CD4-positive, alpha-beta memory T cell (primary cell): ENCODE measurements at regions not wholly inside any gene's neighbourhood (a gene's known extent, or its start where the extent isn't known, plus 50 kb on each side); places are given as distances from the start of the nearest gene placed in this dataset.

Experiments
- CTCF ChIA-PET: fragments of 350-600 bp; sonication (Branson Sonifier 250); formaldehyde crosslinking; loops from one replicate; lab custom pipeline; 2021; ENCODE audit warnings: inconsistent platforms; ENCODE audit not compliant: partially characterized antibody; lab: Charles Lee
- POLR2A ChIA-PET: fragments of 350-600 bp; sonication (Branson Sonifier 250); formaldehyde crosslinking; loops from one replicate; lab custom pipeline; 2021; ENCODE audit not compliant: partially characterized antibody; lab: Charles Lee
- DNase-seq, 5 donors: peaks; one replicate each; pipeline versions ENCODE4 v3.0.0 to v3.0.0-alpha.2; 2020 to 2022; ENCODE audit warnings: mixed read lengths in 1 of 5
- H3K27ac ChIP-seq: one replicate; pipeline ENCODE4 v1.7.0; 2013; ENCODE audit warnings: low read depth, low read length
- H3K27me3 ChIP-seq: 2 replicates; pipeline ENCODE4 v1.7.0; 2013; ENCODE audit warnings: mild to moderate bottlenecking, low read length, moderate library complexity; ENCODE audit not compliant: insufficient read depth
- H3K36me3 ChIP-seq: 2 replicates; pipeline ENCODE4 v1.7.0; 2013; ENCODE audit warnings: mild to moderate bottlenecking, low read length, moderate library complexity; ENCODE audit not compliant: insufficient read depth
- H3K4me1 ChIP-seq: 2 replicates; pipeline ENCODE4 v1.7.0; 2013; ENCODE audit warnings: mild to moderate bottlenecking, low read length, moderate library complexity; ENCODE audit not compliant: insufficient read depth
- H3K4me3 ChIP-seq, 2 donors: one replicate each; pipeline ENCODE4 v1.7.0; 2013; ENCODE audit warnings: low read length in 2 of 2, mild to moderate bottlenecking in 1 of 2
- H3K9me3 ChIP-seq, 2 donors: one replicate each; pipeline ENCODE4 v1.7.0; 2013; ENCODE audit warnings: low read length in 2 of 2, control low read depth in 1 of 2; ENCODE audit not compliant: control insufficient read depth in 1 of 2
- H3K27ac Mint-ChIP-seq, 7 donors: one replicate each; pipeline ENCODE4 v1.8.0; 2020 to 2021; ENCODE audit warnings: mixed read lengths in 7 of 7, mild to moderate bottlenecking in 6 of 7, inconsistent platforms in 3 of 7, moderate library complexity in 3 of 7
- H3K27me3 Mint-ChIP-seq, 2 donors: one replicate each; pipeline ENCODE4 v1.8.0; 2020 to 2021; ENCODE audit warnings: mixed read lengths in 2 of 2
- H3K36me3 Mint-ChIP-seq, 2 donors: one replicate each; pipeline ENCODE4 v1.8.0; 2020 to 2021; ENCODE audit warnings: mixed read lengths in 2 of 2, inconsistent platforms in 1 of 2, mild to moderate bottlenecking in 1 of 2
- H3K4me1 Mint-ChIP-seq, 4 donors: one replicate each; pipeline ENCODE4 v1.8.0; 2020 to 2021; ENCODE audit warnings: mixed read lengths in 4 of 4, mild to moderate bottlenecking in 1 of 4
- H3K4me3 Mint-ChIP-seq, 8 donors: one replicate each; pipeline ENCODE4 v1.8.0; 2020 to 2021; ENCODE audit warnings: mixed read lengths in 8 of 8, mild to moderate bottlenecking in 7 of 8, moderate library complexity in 6 of 8, inconsistent platforms in 3 of 8
- H3K9me3 Mint-ChIP-seq, 8 donors: one replicate each; pipeline ENCODE4 v1.8.0; 2020 to 2021; ENCODE audit warnings: mixed read lengths in 8 of 8, mild to moderate bottlenecking in 5 of 8, inconsistent platforms in 3 of 8, moderate library complexity in 1 of 8
- intact Hi-C: fragments of 100-400 bp; cut with micrococcal nuclease; formaldehyde crosslinking; loops from one replicate; pipeline ENCODE4 v1.15.1; 2023

- intact Hi-C loops, result no loop called here
- no peak overlapping the region for H3K27ac Mint-ChIP-seq
- peaks cover 4 to 10% of the 10 kb centered on the region in 2 donors for H3K27me3 Mint-ChIP-seq
- Histone ChIP-seq H3K9me3 (no peaks in the 10 kb centered on the region), H3K36me3 (no peaks in the 10 kb centered on the region), H3K4me1 (no peaks in the 10 kb centered on the region), H3K4me3 (no peak overlapping the region), H3K27me3 (no peaks in the 10 kb centered on the region), H3K27ac (no peak overlapping the region)
- ChIA-PET POLR2A (no interaction called here), CTCF (no interaction called here)
- no peak for DNase-seq
- no peaks in the 10 kb centered on the region for H3K36me3 Mint-ChIP-seq
- no peak overlapping the region for H3K4me3 Mint-ChIP-seq
- no peaks in the 10 kb centered on the region for H3K9me3 Mint-ChIP-seq
- no peaks in the 10 kb centered on the region for H3K4me1 Mint-ChIP-seq
These were observed 470.0 kb downstream of the MATN1 start for GRCh38 chr1:30253361-30253760.

- no peaks in the 10 kb centered on the region for H3K9me3 ChIP-seq
- DNase-seq, result no peak
- H3K4me1 Mint-ChIP-seq, result no peaks in the 10 kb centered on the region
- H3K36me3 ChIP-seq, result no peaks in the 10 kb centered on the region
- POLR2A ChIA-PET, result no interaction called here
- no peaks in the 10 kb centered on the region for H3K36me3 Mint-ChIP-seq
- H3K27me3 Mint-ChIP-seq, result peaks cover 4 to 10% of the 10 kb centered on the region in 2 donors
- H3K4me1 ChIP-seq, result no peaks in the 10 kb centered on the region
- no peak overlapping the region for H3K27ac Mint-ChIP-seq
- H3K4me3 Mint-ChIP-seq, result no peak overlapping the region
- H3K4me3 ChIP-seq, result no peak overlapping the region
- H3K27ac ChIP-seq, result no peak overlapping the region
- H3K9me3 Mint-ChIP-seq, result no peaks in the 10 kb centered on the region
- intact Hi-C loops, result no loop called here
- no peaks in the 10 kb centered on the region for H3K27me3 ChIP-seq
- CTCF ChIA-PET, result no interaction called here
These were observed 472.2 kb downstream of the MATN1 start for GRCh38 chr1:30250984-30251850.

DNA sequence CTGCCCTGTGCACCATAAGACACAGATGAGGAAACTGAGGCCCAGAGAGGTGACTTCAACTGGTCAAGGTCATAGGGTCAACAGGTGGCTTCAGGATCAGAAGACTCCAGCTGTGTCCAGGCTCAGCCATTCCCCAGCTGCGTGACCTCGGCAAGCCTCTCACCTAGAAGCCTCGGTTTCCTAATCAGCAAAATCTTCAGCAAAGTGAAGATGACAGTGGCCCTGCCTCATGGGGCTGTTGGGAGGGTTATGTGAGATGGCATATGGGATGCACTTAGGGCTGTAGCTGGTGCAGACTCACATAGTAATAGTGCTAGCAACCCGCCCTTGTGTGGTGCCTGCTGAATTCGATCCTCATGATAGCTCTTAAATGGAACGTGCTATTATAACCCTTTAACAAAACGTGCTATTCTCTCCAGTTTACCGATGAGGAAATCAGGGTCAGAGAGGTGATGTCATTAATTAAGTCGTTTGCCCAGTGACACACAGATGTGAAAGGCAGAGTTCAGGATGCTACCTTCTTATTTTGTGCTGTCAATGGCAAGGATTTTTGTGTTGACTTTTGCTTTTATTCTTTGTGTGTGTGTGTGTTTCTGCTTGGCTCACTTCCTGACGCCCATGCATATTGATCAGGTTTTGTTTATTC lies 472.9 kb downstream of the MATN1 start:
- Histone ChIP-seq H3K9me3 (no peaks in the 10 kb centered on the region), H3K4me1 (no peaks in the 10 kb centered on the region), H3K27ac (no peak overlapping the region), H3K4me3 (no peak overlapping the region), H3K27me3 (no peaks in the 10 kb centered on the region), H3K36me3 (no peaks in the 10 kb centered on the region)
- ChIA-PET POLR2A (no interaction called here), CTCF (no interaction called here)
- Mint-ChIP-seq H3K4me1 (peaks cover 0 to 1% (median 0%) of the 10 kb centered on the region in 4 donors), H3K27me3 (peaks cover 7 to 12% of the 10 kb centered on the region in 2 donors), H3K4me3 (no peak overlapping the region), H3K9me3 (no peaks in the 10 kb centered on the region), H3K27ac (no peak overlapping the region), H3K36me3 (no peaks in the 10 kb centered on the region)
- intact Hi-C loops, result no loop called here
- DNase-seq, result no peak

DNA sequence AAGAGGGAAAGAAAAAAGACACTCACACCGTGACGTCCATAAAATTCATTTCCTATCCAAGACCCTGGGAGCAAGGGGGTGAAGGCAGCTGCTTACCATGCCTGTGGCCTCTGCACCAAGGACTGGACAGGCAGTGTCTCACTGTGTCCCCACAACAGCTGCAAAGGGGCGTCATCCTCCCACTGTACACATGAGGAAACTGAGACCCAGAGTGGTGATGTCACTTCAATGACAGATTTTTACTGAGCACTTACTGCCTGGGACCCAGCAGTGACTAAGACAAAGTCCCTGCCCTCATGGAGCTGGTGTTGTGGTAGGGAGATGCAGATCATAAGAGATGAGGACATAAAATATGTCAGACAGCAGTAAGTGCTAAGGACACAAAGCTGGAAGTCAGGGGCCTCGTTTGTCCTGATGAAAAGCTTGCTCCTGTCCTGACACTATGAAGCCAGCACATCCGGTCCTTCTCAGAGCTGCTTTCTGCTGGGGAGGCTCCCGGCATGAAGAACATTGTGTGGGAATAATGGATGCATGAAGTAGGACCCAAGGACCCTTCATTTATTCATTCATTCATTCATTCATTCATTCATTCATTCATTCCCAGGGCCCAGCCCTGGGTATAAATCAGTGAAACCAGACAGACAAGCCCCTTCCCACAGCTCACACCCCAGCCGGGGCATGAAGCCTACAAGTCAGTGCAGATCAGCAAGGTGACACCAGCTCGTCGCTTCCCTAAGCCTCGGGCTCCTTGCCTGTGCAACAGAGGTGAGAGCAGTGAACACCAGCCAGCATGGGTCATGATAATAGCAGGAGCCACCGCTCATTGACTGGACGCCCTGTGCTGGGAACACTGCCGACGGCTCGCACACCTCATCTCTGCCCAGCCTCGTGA lies 473.7 kb downstream of the MATN1 start:
- intact Hi-C loops, result no loop called here
- Mint-ChIP-seq H3K4me3 (no peak overlapping the region), H3K36me3 (no peaks in the 10 kb centered on the region), H3K27me3 (peaks cover 7 to 12% of the 10 kb centered on the region in 2 donors), H3K9me3 (no peaks in the 10 kb centered on the region), H3K27ac (no peak overlapping the region), H3K4me1 (peaks cover 0 to 1% (median 0%) of the 10 kb centered on the region in 4 donors)
- Histone ChIP-seq H3K9me3 (no peaks in the 10 kb centered on the region), H3K4me1 (no peaks in the 10 kb centered on the region), H3K27me3 (no peaks in the 10 kb centered on the region), H3K27ac (no peak overlapping the region), H3K36me3 (no peaks in the 10 kb centered on the region), H3K4me3 (no peak overlapping the region)
- ChIA-PET CTCF (no interaction called here), POLR2A (no interaction called here)
- no peak for DNase-seq

DNA sequence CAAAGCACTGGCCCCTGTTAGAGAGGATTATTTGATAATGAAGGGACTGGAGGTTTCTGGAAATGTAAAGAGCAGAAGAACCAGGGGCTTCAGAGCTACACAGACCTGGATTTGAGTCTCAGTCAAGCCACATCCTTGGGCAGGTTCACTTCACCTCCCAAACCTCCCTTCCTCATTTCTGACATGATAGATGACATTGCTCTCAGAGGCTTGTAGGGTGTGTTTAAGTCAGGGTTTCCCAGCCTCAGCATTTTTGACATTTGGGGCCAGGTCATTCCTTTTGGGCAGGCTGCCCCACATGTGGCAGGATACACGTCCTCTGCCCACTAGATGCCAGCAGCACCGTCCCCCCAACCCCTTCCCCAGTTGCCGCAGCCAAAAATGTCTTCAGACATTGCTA lies 474.6 kb downstream of the MATN1 start:
- Histone ChIP-seq H3K4me3 (no peak overlapping the region), H3K4me1 (no peaks in the 10 kb centered on the region), H3K27me3 (no peaks in the 10 kb centered on the region), H3K27ac (no peak overlapping the region), H3K9me3 (no peaks in the 10 kb centered on the region), H3K36me3 (no peaks in the 10 kb centered on the region)
- ChIA-PET CTCF (no interaction called here), POLR2A (no interaction called here)
- Mint-ChIP-seq H3K27me3 (peaks cover 10 to 13% of the 10 kb centered on the region in 2 donors), H3K4me3 (no peak overlapping the region), H3K9me3 (no peaks in the 10 kb centered on the region), H3K4me1 (peaks cover 0 to 1% (median 0%) of the 10 kb centered on the region in 4 donors), H3K36me3 (no peaks in the 10 kb centered on the region), H3K27ac (no peak overlapping the region)
- DNase-seq, result no peak
- intact Hi-C loops, result no loop called here

DNA sequence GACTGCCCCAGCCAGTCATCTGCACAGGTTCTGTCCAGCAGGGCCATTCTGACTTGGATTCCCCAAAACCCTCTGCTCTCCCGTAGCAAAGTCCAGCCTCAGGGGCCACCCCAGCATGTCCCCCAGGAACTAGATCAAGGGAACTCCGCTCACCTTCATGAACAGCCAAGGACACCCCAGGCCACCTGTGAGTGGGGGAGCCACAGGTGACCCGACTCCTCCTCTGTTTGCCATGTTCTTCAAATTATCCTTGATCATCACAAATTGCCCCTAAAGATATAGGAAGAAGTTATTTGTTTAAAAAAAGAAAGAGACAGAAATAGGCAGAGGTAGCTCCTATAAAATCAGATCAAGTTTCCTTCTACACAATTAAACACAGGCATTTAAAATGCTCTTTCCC lies 475.0 kb downstream of the MATN1 start:
- no peaks in the 10 kb centered on the region for H3K36me3 Mint-ChIP-seq
- H3K4me3 Mint-ChIP-seq, result no peak overlapping the region
- no peak overlapping the region for H3K27ac ChIP-seq
- intact Hi-C loops, result no loop called here
- no peaks in the 10 kb centered on the region for H3K4me1 ChIP-seq
- no peaks in the 10 kb centered on the region for H3K9me3 ChIP-seq
- POLR2A ChIA-PET, result no interaction called here
- no peaks in the 10 kb centered on the region for H3K36me3 ChIP-seq
- H3K4me3 ChIP-seq, result no peak overlapping the region
- H3K27ac Mint-ChIP-seq, result no peak overlapping the region
- H3K27me3 Mint-ChIP-seq, result peaks cover 8 to 13% of the 10 kb centered on the region in 2 donors
- H3K9me3 Mint-ChIP-seq, result no peaks in the 10 kb centered on the region
- CTCF ChIA-PET, result no interaction called here
- no peak for DNase-seq
- H3K27me3 ChIP-seq, result no peaks in the 10 kb centered on the region
- H3K4me1 Mint-ChIP-seq, result peaks cover 0 to 1% (median 0%) of the 10 kb centered on the region in 4 donors

GRCh38 chr1:30244801-30245200 lies 478.6 kb downstream of the MATN1 start:
- Mint-ChIP-seq H3K4me3 (no peak overlapping the region), H3K36me3 (no peaks in the 10 kb centered on the region), H3K27me3 (peaks cover 14% of the 10 kb centered on the region in 2 donors), H3K4me1 (peaks cover 0 to 1% (median 0%) of the 10 kb centered on the region in 4 donors), H3K9me3 (peaks cover 0 to 2% (median 0%) of the 10 kb centered on the region in 8 donors), H3K27ac (no peak overlapping the region)
- no peak overlapping the region for H3K4me3 ChIP-seq
- DNase-seq, result no peak
- H3K9me3 ChIP-seq, result no peaks in the 10 kb centered on the region
- H3K27me3 ChIP-seq, result no peaks in the 10 kb centered on the region
- ChIA-PET CTCF (no interaction called here), POLR2A (no interaction called here)
- H3K36me3 ChIP-seq, result no peaks in the 10 kb centered on the region
- no peak overlapping the region for H3K27ac ChIP-seq
- no peaks in the 10 kb centered on the region for H3K4me1 ChIP-seq
- intact Hi-C loops, result no loop called here
